ENCODE measurements at regions not wholly inside any gene's neighbourhood (a gene's known extent, or its start where the extent isn't known, plus 50 kb on each side); places are given as distances from the start of the nearest gene placed in this dataset.
"Not testable (repeated sequence)": the region's sequence is repeated elsewhere in the genome, so short reads cannot be mapped to it uniquely, and the experiment has no call there.

GRCh38 chr9:75417471-75417870, 329.2 kb downstream of the OSTF1 start:
- DNase-seq: no peak

GRCh38 chr9:75418518-75418917, 330.2 kb downstream of the OSTF1 start:
- DNase-seq: no peak

- no peak for DNase-seq
These were observed 334.7 kb downstream of the OSTF1 start for GRCh38 chr9:75422944-75423522.

GRCh38 chr9:75429531-75430475, 341.5 kb downstream of the OSTF1 start:
- no peak for DNase-seq

- no peak for DNase-seq
These were observed 343.1 kb downstream of the OSTF1 start for GRCh38 chr9:75431375-75431774.

GRCh38 chr9:75432386-75432785, 344.1 kb downstream of the OSTF1 start:
- DNase-seq: no peak

- DNase-seq: no peak
These were observed 344.6 kb downstream of the OSTF1 start for GRCh38 chr9:75432888-75433287.

GRCh38 chr9:75438716-75439115, 350.4 kb downstream of the OSTF1 start:
- DNase-seq: no peak

- no peak for DNase-seq
These were observed 352.6 kb downstream of the OSTF1 start for GRCh38 chr9:75440914-75441313.

GRCh38 chr9:75445144-75445543, 356.8 kb downstream of the OSTF1 start:
- DNase-seq: no peak

GRCh38 chr9:75447281-75447680, 359.0 kb downstream of the OSTF1 start:
- no peak for DNase-seq

- no peak for DNase-seq
These were observed 360.0 kb downstream of the OSTF1 start for GRCh38 chr9:75448281-75448680.

GRCh38 chr9:75448955-75449354, 360.6 kb downstream of the OSTF1 start:
- DNase-seq: no peak

- DNase-seq: no peak
These were observed 362.7 kb downstream of the OSTF1 start for GRCh38 chr9:75451045-75451444.

- DNase-seq: no peak
These were observed 363.2 kb downstream of the OSTF1 start for GRCh38 chr9:75451505-75451904.

- no peak for DNase-seq
These were observed 364.2 kb downstream of the OSTF1 start for GRCh38 chr9:75452512-75452911.

- no peak for DNase-seq
These were observed 365.7 kb downstream of the OSTF1 start for GRCh38 chr9:75454043-75454442.

GRCh38 chr9:75454891-75455290, 366.6 kb downstream of the OSTF1 start:
- no peak for DNase-seq

- DNase-seq: no peak
These were observed 367.2 kb downstream of the OSTF1 start for GRCh38 chr9:75455444-75455921.

- DNase-seq: no peak
These were observed 368.4 kb downstream of the OSTF1 start for GRCh38 chr9:75456698-75457097.

GRCh38 chr9:75457474-75458011, 369.2 kb downstream of the OSTF1 start:
- no peak for DNase-seq

GRCh38 chr9:75459311-75459710, 371.0 kb downstream of the OSTF1 start:
- not testable (repeated sequence) for DNase-seq

GRCh38 chr9:75461183-75461582, 372.9 kb downstream of the OSTF1 start:
- no peak for DNase-seq

GRCh38 chr9:75462866-75463265, 374.6 kb downstream of the OSTF1 start:
- DNase-seq: no peak

Measured in effector CD8-positive, alpha-beta T cell (primary cell).